Gastroesophageal sphincter (tissue), 4 donors: ENCODE measurements at regions not wholly inside any gene's neighbourhood (a gene's known extent, or its start where the extent isn't known, plus 50 kb on each side); places are given as distances from the start of the nearest gene placed in this dataset.

Experiments used
- ATAC-seq: fragments of 150-250 bp; one replicate; pipeline ENCODE4 v1.9.1; 2016; ENCODE audit warnings: mild to moderate bottlenecking, moderate library complexity
- H3K27ac ChIP-seq, 4 donors: fragments of 200-600 bp; sonication (generic) in 3 of 4; 1 replicate in 3 of 4; 2 replicates in 1 of 4; pipeline ENCODE4 v1.5.1; 2016 to 2019
- H3K27me3 ChIP-seq: fragments of 200-600 bp; sonication (generic); one replicate; pipeline ENCODE4 v1.5.1; 2019
- H3K36me3 ChIP-seq, 2 donors: fragments of 200-600 bp; sonication (generic); one replicate each; pipeline ENCODE4 v1.5.1; 2019; ENCODE audit warnings: control low read depth in 1 of 2
- H3K4me1 ChIP-seq, 3 donors: fragments of 200-600 bp; sonication (generic); 1 replicate in 2 of 3; 2 replicates in 1 of 3; pipeline ENCODE4 v1.5.1; 2016 to 2019; ENCODE audit warnings: control low read depth in 2 of 3
- H3K4me3 ChIP-seq, 2 donors: fragments of 200-600 bp; sonication (generic); one replicate each; pipeline ENCODE4 v1.5.1; 2019; ENCODE audit warnings: mild to moderate bottlenecking in 1 of 2, moderate library complexity in 1 of 2
- H3K9me3 ChIP-seq, 3 donors: fragments of 200-600 bp; sonication (generic); one replicate each; pipeline ENCODE4 v1.5.1; 2017 to 2019; ENCODE audit warnings: control low read depth in 2 of 3
- CTCF ChIP-seq, 4 experiments: fragments of 200-600 bp in 2 of 4; fragments of 450-650 bp in 2 of 4; sonication (generic) in 1 of 4; IDR thresholded peaks; one replicate each; pipeline ENCODE4 v1.5.1; 2017 to 2019; ENCODE audit warnings: antibody characterized with exemption in 4 of 4, mild to moderate bottlenecking in 2 of 4, moderate library complexity in 2 of 4
- EP300 ChIP-seq: sonication (generic); formaldehyde crosslinking; IDR thresholded peaks from one replicate; pipeline ENCODE4 v1.6.1; 2017; ENCODE audit warnings: antibody characterized with exemption, mild to moderate bottlenecking
- POLR2A ChIP-seq, 2 donors: fragments of 450-650 bp; IDR thresholded peaks; one replicate each; pipeline ENCODE4 v1.6.1; 2017; ENCODE audit warnings: antibody characterized with exemption in 2 of 2, mild to moderate bottlenecking in 2 of 2, moderate library complexity in 1 of 2
- POLR2AphosphoS5 ChIP-seq: sonication (generic); formaldehyde crosslinking; IDR thresholded peaks from one replicate; pipeline ENCODE4 v1.6.1; 2017; ENCODE audit warnings: antibody characterized with exemption
- WGBS, 2 donors: methylation state at CpG; one replicate each; pipeline ENCODE4 v1.1.5; 2018; ENCODE audit warnings: low coverage in 1 of 2; 5-methylcytosine and 5-hydroxymethylcytosine counted together

- no peak for ATAC-seq
- no peaks in the 10 kb centered on the region for H3K36me3 ChIP-seq
- no peak overlapping the region for H3K4me3 ChIP-seq
- TF ChIP-seq POLR2AphosphoS5 (no peak), POLR2A (IDR thresholded peaks at IDR 0.05) (no peak), EP300 (no peak), CTCF (IDR thresholded peaks at IDR 0.05) (no peak)
- no peaks in the 10 kb centered on the region for H3K4me1 ChIP-seq
- no peaks in the 10 kb centered on the region for H3K27me3 ChIP-seq
- WGBS, 2 donors, result 70 to 100% methylated on average over 1 of the region's 1 CpG
- no peaks in the 10 kb centered on the region for H3K9me3 ChIP-seq
- no peak overlapping the region for H3K27ac ChIP-seq
Measured at GRCh38 chr4:133045288-133045687, 103.8 kb upstream of the PCDH10 start.

- Histone ChIP-seq H3K4me1 (no peaks in the 10 kb centered on the region), H3K27ac (no peak overlapping the region), H3K27me3 (no peaks in the 10 kb centered on the region), H3K36me3 (no peaks in the 10 kb centered on the region), H3K4me3 (no peak overlapping the region), H3K9me3 (peaks cover 0 to under 1% (median 0%) of the 10 kb centered on the region in 3 donors)
- 80 to 85% methylated on average over 1 to 3 of the region's 4 CpGs for WGBS, 2 donors
- peak; percentile 22 for ATAC-seq
- TF ChIP-seq POLR2AphosphoS5 (no peak), POLR2A (IDR thresholded peaks at IDR 0.05) (no peak), CTCF (IDR thresholded peaks at IDR 0.05) (no peak), EP300 (no peak)
Measured at GRCh38 chr4:133046156-133046555, 102.9 kb upstream of the PCDH10 start.

GRCh38 chr4:133058701-133059100 lies 90.4 kb upstream of the PCDH10 start:
- WGBS, 2 donors, result 43 to 55% methylated on average over 2 of the region's 2 CpGs

GRCh38 chr4:133059117-133059516 lies 90.0 kb upstream of the PCDH10 start:
- TF ChIP-seq POLR2AphosphoS5, result no peak
- TF ChIP-seq CTCF (IDR thresholded peaks at IDR 0.05), result no peak
- TF ChIP-seq POLR2A (IDR thresholded peaks at IDR 0.05), result no peak
- TF ChIP-seq EP300, result no peak
- H3K27me3 ChIP-seq, result no peaks in the 10 kb centered on the region
- H3K4me3 ChIP-seq, result no peak overlapping the region
- 35 to 67% methylated on average over 2 to 3 of the region's 7 CpGs for WGBS, 2 donors
- no peak for ATAC-seq
- H3K9me3 ChIP-seq, result no peaks in the 10 kb centered on the region
- no peaks in the 10 kb centered on the region for H3K4me1 ChIP-seq
- H3K27ac ChIP-seq, result no peak overlapping the region
- no peaks in the 10 kb centered on the region for H3K36me3 ChIP-seq

More at GRCh38 chr4:133058701-133059100, 90.4 kb upstream of the PCDH10 start:
- no peaks in the 10 kb centered on the region for H3K27me3 ChIP-seq
- no peak overlapping the region for H3K4me3 ChIP-seq
- H3K36me3 ChIP-seq, result no peaks in the 10 kb centered on the region
- H3K4me1 ChIP-seq, result no peaks in the 10 kb centered on the region
- peaks cover 0 to under 1% (median 0%) of the 10 kb centered on the region in 3 donors for H3K9me3 ChIP-seq
- ATAC-seq, result no peak
- H3K27ac ChIP-seq, result no peak overlapping the region
- TF ChIP-seq POLR2A (IDR thresholded peaks at IDR 0.05), result no peak
- no peak for TF ChIP-seq EP300
- no peak for TF ChIP-seq POLR2AphosphoS5
- TF ChIP-seq CTCF (IDR thresholded peaks at IDR 0.05), result no peak

GRCh38 chr4:133062851-133063250 lies 86.2 kb upstream of the PCDH10 start:
- H3K4me1 ChIP-seq, result no peaks in the 10 kb centered on the region

More at GRCh38 chr4:133062851-133063250, 86.2 kb upstream of the PCDH10 start:
- no peak for ATAC-seq
- Histone ChIP-seq H3K27me3 (no peaks in the 10 kb centered on the region), H3K4me3 (no peak overlapping the region), H3K9me3 (peaks cover 0 to 8% (median 0%) of the 10 kb centered on the region in 3 donors), H3K36me3 (no peaks in the 10 kb centered on the region), H3K27ac (no peak overlapping the region)
- TF ChIP-seq POLR2AphosphoS5, result no peak
- no peak for TF ChIP-seq POLR2A (IDR thresholded peaks at IDR 0.05)
- no peak for TF ChIP-seq EP300
- no peak for TF ChIP-seq CTCF (IDR thresholded peaks at IDR 0.05)
- WGBS, 2 donors, result 76 to 77% methylated on average over 1 of the region's 1 CpG
